Loucy (cell line): ENCODE measurements at regions not wholly inside any gene's neighbourhood (a gene's known extent, or its start where the extent isn't known, plus 50 kb on each side); places are given as distances from the start of the nearest gene placed in this dataset.

ENCODE experiments used
- H2AFZ ChIP-seq: fragments of 200-600 bp; sonication (generic); 2 replicates; pipeline ENCODE4 v1.6.0; 2016; ENCODE audit warnings: antibody characterized with exemption, mild to moderate bottlenecking, low read length, moderate library complexity
- H3F3A ChIP-seq: fragments of 200-600 bp; 2 replicates; pipeline ENCODE4 v1.6.0; 2016; ENCODE audit warnings: antibody characterized with exemption, low read depth, mild to moderate bottlenecking
- H3K27me3 ChIP-seq: fragments of 200-600 bp; sonication (generic); 2 replicates; pipeline ENCODE4 v1.6.1; 2014; ENCODE audit warnings: low read length, mild to moderate bottlenecking; ENCODE audit not compliant: insufficient read depth, poor library complexity, severe bottlenecking
- H3K36me3 ChIP-seq: fragments of 200-600 bp; sonication (generic); 2 replicates; pipeline ENCODE4 v1.6.1; 2016; ENCODE audit warnings: low read length; ENCODE audit not compliant: insufficient read depth
- H3K4me1 ChIP-seq: fragments of 200-600 bp; sonication (generic); 2 replicates; pipeline ENCODE4 v1.5.1; 2014; ENCODE audit warnings: low read length, mild to moderate bottlenecking; ENCODE audit not compliant: insufficient read depth, poor library complexity, severe bottlenecking
- H3K4me2 ChIP-seq: fragments of 200-600 bp; sonication (generic); 2 replicates; pipeline ENCODE4 v1.6.0; 2014; ENCODE audit warnings: antibody characterized with exemption, low read length, low read depth, mild to moderate bottlenecking; ENCODE audit not compliant: poor library complexity, severe bottlenecking
- H3K4me3 ChIP-seq: fragments of 200-600 bp; sonication (generic); 2 replicates; pipeline ENCODE4 v1.5.1; 2014; ENCODE audit warnings: low read length, mild to moderate bottlenecking, mixed read lengths; ENCODE audit not compliant: poor library complexity, severe bottlenecking
- H3K79me2 ChIP-seq: fragments of 200-600 bp; sonication (generic); 2 replicates; pipeline ENCODE4 v1.6.1; 2014; ENCODE audit warnings: low read length; ENCODE audit not compliant: insufficient read depth
- H3K9ac ChIP-seq: fragments of 200-600 bp; sonication (generic); 2 replicates; pipeline ENCODE4 v1.6.0; 2014; ENCODE audit warnings: mild to moderate bottlenecking, low read depth, low read length, moderate library complexity; ENCODE audit not compliant: poor library complexity, severe bottlenecking
- H3K9me2 ChIP-seq: fragments of 200-600 bp; sonication (generic); replicated peaks from 2 replicates; pipeline ENCODE4 v1.6.1; 2016; ENCODE audit warnings: low read depth, low read length, mixed read lengths
- H3K9me3 ChIP-seq: fragments of 200-600 bp; sonication (generic); 2 replicates; pipeline ENCODE4 v1.6.1; 2014; ENCODE audit warnings: mild to moderate bottlenecking, antibody characterized with exemption, low read length, low read depth; ENCODE audit not compliant: insufficient read depth
- H4K20me1 ChIP-seq: fragments of 200-600 bp; sonication (generic); 2 replicates; pipeline ENCODE4 v1.6.0; 2014; ENCODE audit warnings: antibody characterized with exemption, low read length, mild to moderate bottlenecking; ENCODE audit not compliant: insufficient read depth, poor library complexity, severe bottlenecking
- EZH2phosphoT487 ChIP-seq: fragments of 200-600 bp; IDR thresholded peaks from 2 replicates; pipeline ENCODE4 v1.6.1; 2018; ENCODE audit warnings: antibody characterized with exemption, mild to moderate bottlenecking, moderate library complexity, borderline replicate concordance
- TF ChIP-seq, protein P1 (sequence below): fragments of 200-600 bp; sonication (generic); conservative IDR thresholded peaks from 2 replicates; pipeline ENCODE4 v1.5.1; 2014; ENCODE audit warnings: mild to moderate bottlenecking, antibody characterized with exemption, low read length

DNA sequence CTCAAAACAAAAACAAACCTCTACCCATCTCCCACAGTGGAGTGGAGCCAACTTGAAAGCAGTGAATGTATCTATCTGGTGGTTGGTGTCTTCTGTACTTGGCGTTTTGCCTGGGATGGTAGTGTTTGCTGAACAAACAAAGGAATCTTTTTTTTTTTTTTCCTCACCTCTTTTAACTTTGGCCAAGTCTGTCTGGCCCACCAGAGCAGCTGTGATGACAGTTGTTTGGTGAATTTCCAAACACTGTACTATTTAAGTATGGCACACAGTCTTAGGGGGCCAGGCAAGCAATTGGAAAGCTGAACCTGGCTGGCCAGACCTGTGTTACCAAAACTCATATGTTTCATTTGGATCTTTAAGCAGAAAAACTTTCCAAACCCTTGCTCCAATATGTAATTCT lies 101.8 kb upstream of the CDH13 start:
- Histone ChIP-seq H3K9ac (no peak overlapping the region), H2AFZ (no peak overlapping the region), H3F3A (no peaks in the 10 kb centered on the region), H4K20me1 (no peaks in the 10 kb centered on the region), H3K79me2 (no peaks in the 10 kb centered on the region), H3K4me2 (no peak overlapping the region), H3K36me3 (no peaks in the 10 kb centered on the region), H3K9me3 (peaks cover 2% of the 10 kb centered on the region; the same call in 1 of the 2 replicates), H3K27me3 (no peaks in the 10 kb centered on the region), H3K4me3 (no peak overlapping the region), H3K9me2 (no peaks in the 10 kb centered on the region), H3K4me1 (no peaks in the 10 kb centered on the region)
- TF ChIP-seq EZH2phosphoT487, result no peak
- TF ChIP-seq, protein P1, sequence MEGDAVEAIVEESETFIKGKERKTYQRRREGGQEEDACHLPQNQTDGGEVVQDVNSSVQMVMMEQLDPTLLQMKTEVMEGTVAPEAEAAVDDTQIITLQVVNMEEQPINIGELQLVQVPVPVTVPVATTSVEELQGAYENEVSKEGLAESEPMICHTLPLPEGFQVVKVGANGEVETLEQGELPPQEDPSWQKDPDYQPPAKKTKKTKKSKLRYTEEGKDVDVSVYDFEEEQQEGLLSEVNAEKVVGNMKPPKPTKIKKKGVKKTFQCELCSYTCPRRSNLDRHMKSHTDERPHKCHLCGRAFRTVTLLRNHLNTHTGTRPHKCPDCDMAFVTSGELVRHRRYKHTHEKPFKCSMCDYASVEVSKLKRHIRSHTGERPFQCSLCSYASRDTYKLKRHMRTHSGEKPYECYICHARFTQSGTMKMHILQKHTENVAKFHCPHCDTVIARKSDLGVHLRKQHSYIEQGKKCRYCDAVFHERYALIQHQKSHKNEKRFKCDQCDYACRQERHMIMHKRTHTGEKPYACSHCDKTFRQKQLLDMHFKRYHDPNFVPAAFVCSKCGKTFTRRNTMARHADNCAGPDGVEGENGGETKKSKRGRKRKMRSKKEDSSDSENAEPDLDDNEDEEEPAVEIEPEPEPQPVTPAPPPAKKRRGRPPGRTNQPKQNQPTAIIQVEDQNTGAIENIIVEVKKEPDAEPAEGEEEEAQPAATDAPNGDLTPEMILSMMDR, result no peak

- Histone ChIP-seq H3K36me3 (no peaks in the 10 kb centered on the region), H3K9me2 (no peaks in the 10 kb centered on the region), H3K4me3 (no peak overlapping the region), H2AFZ (no peak overlapping the region), H3K9ac (no peak overlapping the region), H3K27me3 (no peaks in the 10 kb centered on the region), H3K4me1 (no peaks in the 10 kb centered on the region), H3K79me2 (no peaks in the 10 kb centered on the region), H3K4me2 (no peak overlapping the region), H4K20me1 (no peaks in the 10 kb centered on the region), H3F3A (no peaks in the 10 kb centered on the region), H3K9me3 (peaks cover 2% of the 10 kb centered on the region; the same call in 1 of the 2 replicates)
- TF ChIP-seq, protein P1, result no peak
- no peak for TF ChIP-seq EZH2phosphoT487
These were observed 103.0 kb upstream of the CDH13 start for GRCh38 chr16:82523815-82524214.

DNA sequence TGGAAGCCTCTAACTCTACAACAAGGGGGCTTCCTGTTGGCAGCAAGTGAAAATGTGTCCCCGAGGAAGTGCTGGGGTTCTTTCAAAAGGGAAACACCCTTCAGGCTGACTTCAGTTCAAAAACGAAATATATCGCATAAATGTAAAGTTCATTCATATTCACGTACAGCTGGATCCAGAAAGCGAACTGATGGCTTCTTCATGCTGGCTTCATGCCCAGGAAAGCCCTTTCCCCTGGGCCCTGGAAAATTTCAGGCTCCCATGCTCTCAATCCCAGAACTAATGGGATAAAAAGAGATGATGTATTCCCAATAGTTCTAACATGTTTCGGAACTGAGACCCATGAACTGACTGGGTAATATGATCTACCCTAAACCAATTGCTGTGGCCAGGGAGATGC lies 104.7 kb upstream of the CDH13 start:
- Histone ChIP-seq H3K4me1 (no peaks in the 10 kb centered on the region), H3K79me2 (no peaks in the 10 kb centered on the region), H3K9me2 (no peaks in the 10 kb centered on the region), H3K9ac (no peak overlapping the region), H3K36me3 (no peaks in the 10 kb centered on the region), H3K9me3 (peaks cover 2% of the 10 kb centered on the region; the same call in 1 of the 2 replicates), H3F3A (no peaks in the 10 kb centered on the region), H3K27me3 (no peaks in the 10 kb centered on the region), H4K20me1 (no peaks in the 10 kb centered on the region), H2AFZ (no peak overlapping the region), H3K4me3 (no peak overlapping the region), H3K4me2 (no peak overlapping the region)
- no peak for TF ChIP-seq EZH2phosphoT487
- TF ChIP-seq, protein P1, result no peak
